ENCODE measurements at regions not wholly inside any gene's neighbourhood (a gene's known extent, or its start where the extent isn't known, plus 50 kb on each side); places are given as distances from the start of the nearest gene placed in this dataset.

- TF ChIP-seq, protein P1, sequence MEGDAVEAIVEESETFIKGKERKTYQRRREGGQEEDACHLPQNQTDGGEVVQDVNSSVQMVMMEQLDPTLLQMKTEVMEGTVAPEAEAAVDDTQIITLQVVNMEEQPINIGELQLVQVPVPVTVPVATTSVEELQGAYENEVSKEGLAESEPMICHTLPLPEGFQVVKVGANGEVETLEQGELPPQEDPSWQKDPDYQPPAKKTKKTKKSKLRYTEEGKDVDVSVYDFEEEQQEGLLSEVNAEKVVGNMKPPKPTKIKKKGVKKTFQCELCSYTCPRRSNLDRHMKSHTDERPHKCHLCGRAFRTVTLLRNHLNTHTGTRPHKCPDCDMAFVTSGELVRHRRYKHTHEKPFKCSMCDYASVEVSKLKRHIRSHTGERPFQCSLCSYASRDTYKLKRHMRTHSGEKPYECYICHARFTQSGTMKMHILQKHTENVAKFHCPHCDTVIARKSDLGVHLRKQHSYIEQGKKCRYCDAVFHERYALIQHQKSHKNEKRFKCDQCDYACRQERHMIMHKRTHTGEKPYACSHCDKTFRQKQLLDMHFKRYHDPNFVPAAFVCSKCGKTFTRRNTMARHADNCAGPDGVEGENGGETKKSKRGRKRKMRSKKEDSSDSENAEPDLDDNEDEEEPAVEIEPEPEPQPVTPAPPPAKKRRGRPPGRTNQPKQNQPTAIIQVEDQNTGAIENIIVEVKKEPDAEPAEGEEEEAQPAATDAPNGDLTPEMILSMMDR (IDR thresholded peaks at IDR 0.05), result no peak
- no peak for TF ChIP-seq POLR2A (IDR thresholded peaks at IDR 0.05)
Measured at GRCh38 chr7:98464558-98464940, 63.7 kb upstream of the BAIAP2L1 start.
